H1 (cell line): ENCODE measurements at regions not wholly inside any gene's neighbourhood (a gene's known extent, or its start where the extent isn't known, plus 50 kb on each side); places are given as distances from the start of the nearest gene placed in this dataset.

Experiments used
- BRCA1 ChIP-seq: IDR thresholded peaks from 2 replicates; pipeline ENCODE4 v1.6.1; 2012; ENCODE audit warnings: low read depth, low read length, improper control_type of control experiment

- no peak for TF ChIP-seq BRCA1
- TF ChIP-seq, all 59 proteins: peak for 0
These were observed 544.3 kb downstream of the TCERG1L start (continued) for GRCh38 chr10:130767116-130767730.
